ENCODE measurements at regions not wholly inside any gene's neighbourhood (a gene's known extent, or its start where the extent isn't known, plus 50 kb on each side); places are given as distances from the start of the nearest gene placed in this dataset. TPM values are rescaled to one million over a fixed set of nuclear protein-coding genes. Genes with fewer than 3 reads are reported as not detected.

DNA sequence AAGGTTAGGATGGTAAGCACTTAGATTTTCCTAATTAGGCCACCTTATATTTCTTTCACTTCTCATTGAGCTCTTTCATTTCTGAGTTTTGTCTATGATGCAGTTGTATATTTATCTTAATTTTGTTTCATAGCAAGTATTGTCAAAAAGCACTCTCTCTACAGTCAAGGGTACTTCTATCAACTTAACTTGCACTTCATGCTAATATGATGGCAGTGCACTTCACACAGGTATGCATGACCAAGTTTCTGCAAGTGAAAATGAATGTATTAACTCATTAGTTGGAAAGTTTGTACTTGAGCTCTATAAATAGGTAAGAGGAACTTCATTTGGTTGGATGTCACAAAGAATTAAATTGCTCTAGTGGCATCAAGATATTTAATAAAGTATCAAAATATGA lies 51.5 kb upstream of the CDH19 start:
- POLR2A ChIA-PET: no interaction called here
- DNase-seq (ENCODE audit: low spot score): no peak
- no peaks in the 10 kb centered on the region for H3K27me3 Mint-ChIP-seq (ENCODE audit: low read depth)
- TF ChIP-seq, protein P1, sequence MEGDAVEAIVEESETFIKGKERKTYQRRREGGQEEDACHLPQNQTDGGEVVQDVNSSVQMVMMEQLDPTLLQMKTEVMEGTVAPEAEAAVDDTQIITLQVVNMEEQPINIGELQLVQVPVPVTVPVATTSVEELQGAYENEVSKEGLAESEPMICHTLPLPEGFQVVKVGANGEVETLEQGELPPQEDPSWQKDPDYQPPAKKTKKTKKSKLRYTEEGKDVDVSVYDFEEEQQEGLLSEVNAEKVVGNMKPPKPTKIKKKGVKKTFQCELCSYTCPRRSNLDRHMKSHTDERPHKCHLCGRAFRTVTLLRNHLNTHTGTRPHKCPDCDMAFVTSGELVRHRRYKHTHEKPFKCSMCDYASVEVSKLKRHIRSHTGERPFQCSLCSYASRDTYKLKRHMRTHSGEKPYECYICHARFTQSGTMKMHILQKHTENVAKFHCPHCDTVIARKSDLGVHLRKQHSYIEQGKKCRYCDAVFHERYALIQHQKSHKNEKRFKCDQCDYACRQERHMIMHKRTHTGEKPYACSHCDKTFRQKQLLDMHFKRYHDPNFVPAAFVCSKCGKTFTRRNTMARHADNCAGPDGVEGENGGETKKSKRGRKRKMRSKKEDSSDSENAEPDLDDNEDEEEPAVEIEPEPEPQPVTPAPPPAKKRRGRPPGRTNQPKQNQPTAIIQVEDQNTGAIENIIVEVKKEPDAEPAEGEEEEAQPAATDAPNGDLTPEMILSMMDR (IDR thresholded peaks at IDR 0.05): no peak
- TF ChIP-seq ZNF396 (CRISPR knock-in tag; IDR thresholded peaks at IDR 0.05; ENCODE audit: borderline replicate concordance) (no peak), ATF1 (CRISPR knock-in tag; IDR thresholded peaks at IDR 0.05) (no peak), RORB (CRISPR knock-in tag; IDR thresholded peaks at IDR 0.05) (no peak)
- TF ChIP-seq, protein P2, sequence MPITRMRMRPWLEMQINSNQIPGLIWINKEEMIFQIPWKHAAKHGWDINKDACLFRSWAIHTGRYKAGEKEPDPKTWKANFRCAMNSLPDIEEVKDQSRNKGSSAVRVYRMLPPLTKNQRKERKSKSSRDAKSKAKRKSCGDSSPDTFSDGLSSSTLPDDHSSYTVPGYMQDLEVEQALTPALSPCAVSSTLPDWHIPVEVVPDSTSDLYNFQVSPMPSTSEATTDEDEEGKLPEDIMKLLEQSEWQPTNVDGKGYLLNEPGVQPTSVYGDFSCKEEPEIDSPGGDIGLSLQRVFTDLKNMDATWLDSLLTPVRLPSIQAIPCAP (CRISPR knock-in tag; IDR thresholded peaks at IDR 0.05): no peak
- TF ChIP-seq, protein P3, sequence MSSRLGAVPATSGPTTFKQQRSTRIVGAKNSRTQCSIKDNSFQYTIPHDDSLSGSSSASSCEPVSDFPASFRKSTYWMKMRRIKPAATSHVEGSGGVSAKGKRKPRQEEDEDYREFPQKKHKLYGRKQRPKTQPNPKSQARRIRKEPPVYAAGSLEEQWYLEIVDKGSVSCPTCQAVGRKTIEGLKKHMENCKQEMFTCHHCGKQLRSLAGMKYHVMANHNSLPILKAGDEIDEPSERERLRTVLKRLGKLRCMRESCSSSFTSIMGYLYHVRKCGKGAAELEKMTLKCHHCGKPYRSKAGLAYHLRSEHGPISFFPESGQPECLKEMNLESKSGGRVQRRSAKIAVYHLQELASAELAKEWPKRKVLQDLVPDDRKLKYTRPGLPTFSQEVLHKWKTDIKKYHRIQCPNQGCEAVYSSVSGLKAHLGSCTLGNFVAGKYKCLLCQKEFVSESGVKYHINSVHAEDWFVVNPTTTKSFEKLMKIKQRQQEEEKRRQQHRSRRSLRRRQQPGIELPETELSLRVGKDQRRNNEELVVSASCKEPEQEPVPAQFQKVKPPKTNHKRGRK (CRISPR knock-in tag; IDR thresholded peaks at IDR 0.05; ENCODE audit: borderline replicate concordance): no peak
- TF ChIP-seq, protein P4, sequence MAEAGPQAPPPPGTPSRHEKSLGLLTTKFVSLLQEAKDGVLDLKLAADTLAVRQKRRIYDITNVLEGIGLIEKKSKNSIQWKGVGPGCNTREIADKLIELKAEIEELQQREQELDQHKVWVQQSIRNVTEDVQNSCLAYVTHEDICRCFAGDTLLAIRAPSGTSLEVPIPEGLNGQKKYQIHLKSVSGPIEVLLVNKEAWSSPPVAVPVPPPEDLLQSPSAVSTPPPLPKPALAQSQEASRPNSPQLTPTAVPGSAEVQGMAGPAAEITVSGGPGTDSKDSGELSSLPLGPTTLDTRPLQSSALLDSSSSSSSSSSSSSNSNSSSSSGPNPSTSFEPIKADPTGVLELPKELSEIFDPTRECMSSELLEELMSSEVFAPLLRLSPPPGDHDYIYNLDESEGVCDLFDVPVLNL (CRISPR knock-in tag; IDR thresholded peaks at IDR 0.05; ENCODE audit: borderline replicate concordance, low read depth): no peak
- no peak overlapping the region for H3K27ac Mint-ChIP-seq
- H3K4me3 Mint-ChIP-seq: no peak overlapping the region
- no peak for ATAC-seq
- CTCF ChIA-PET: no interaction called here
- H3K4me1 Mint-ChIP-seq: peaks cover 43% of the 10 kb centered on the region
- H3K36me3 Mint-ChIP-seq: no peaks in the 10 kb centered on the region
- no peaks in the 10 kb centered on the region for H3K9me3 Mint-ChIP-seq

Small RNA genes in the stretch of these regions (microRNA-seq; reads per million reads assigned to microRNA genes)
- not detected for gene MIR5011 (ENCODE audit: borderline number of aligned reads)
